Neural cell (in vitro differentiated cells): ENCODE measurements at regions not wholly inside any gene's neighbourhood (a gene's known extent, or its start where the extent isn't known, plus 50 kb on each side); places are given as distances from the start of the nearest gene placed in this dataset.

ENCODE experiments used
- H2AFZ ChIP-seq: fragments of 200-600, 300-800 bp; sonication (generic), shearing (Covaris generic); 2 replicates; pipeline ENCODE4 v1.6.0; 2014; ENCODE audit warnings: low read depth, mild to moderate bottlenecking, antibody characterized with exemption, low read length, moderate library complexity
- H3F3A ChIP-seq: fragments of 200-600 bp; shearing (Covaris generic); 2 replicates; pipeline ENCODE4 v1.6.1; 2016; ENCODE audit warnings: mild to moderate bottlenecking, moderate library complexity, mixed read lengths, antibody characterized with exemption, low read length; ENCODE audit not compliant: insufficient read depth, poor library complexity, severe bottlenecking
- H3K27ac ChIP-seq: fragments of 200-600, 300-800 bp; sonication (generic), shearing (Covaris generic); 2 replicates; pipeline ENCODE4 v1.5.1; 2014; ENCODE audit warnings: mild to moderate bottlenecking, low read length, moderate library complexity
- H3K27me3 ChIP-seq: fragments of 300-800, 200-600 bp; sonication (generic), shearing (Covaris generic); 2 replicates; pipeline ENCODE4 v1.6.0; 2014; ENCODE audit warnings: mild to moderate bottlenecking, low read depth, low read length, moderate library complexity; ENCODE audit not compliant: insufficient read depth
- H3K36me3 ChIP-seq: fragments of 300-800, 200-600 bp; sonication (generic), shearing (Covaris generic); 2 replicates; pipeline ENCODE4 v1.5.1; 2014; ENCODE audit warnings: mild to moderate bottlenecking, antibody characterized with exemption, low read length, moderate library complexity; ENCODE audit not compliant: insufficient read depth
- H3K4me2 ChIP-seq: fragments of 300-800, 200-600 bp; sonication (generic), shearing (Covaris generic); 2 replicates; pipeline ENCODE4 v1.6.0; 2014; ENCODE audit warnings: mild to moderate bottlenecking, low read length
- H3K4me3 ChIP-seq: fragments of 300-800, 200-600 bp; sonication (generic), shearing (Covaris generic); 2 replicates; pipeline ENCODE4 v1.5.1; 2014; ENCODE audit warnings: mild to moderate bottlenecking, low read length, moderate library complexity
- H3K79me2 ChIP-seq: fragments of 200-600 bp; shearing (Covaris generic); replicated peaks from 2 replicates; pipeline ENCODE4 v1.6.0; 2014; ENCODE audit warnings: mild to moderate bottlenecking, low read length, moderate library complexity; ENCODE audit not compliant: insufficient read depth
- H3K9ac ChIP-seq: fragments of 300-800, 200-600 bp; sonication (generic), shearing (Covaris generic); 2 replicates; pipeline ENCODE4 v1.6.1; 2016; ENCODE audit warnings: mild to moderate bottlenecking, low read length, mixed read lengths
- H3K9me2 ChIP-seq: fragments of 200-600 bp; shearing (Covaris generic); 2 replicates; pipeline ENCODE4 v1.6.1; 2016; ENCODE audit warnings: mild to moderate bottlenecking, low read length, mixed read lengths; ENCODE audit not compliant: insufficient read depth
- H3K9me3 ChIP-seq: fragments of 200-600, 300-800 bp; sonication (generic), shearing (Covaris generic); 2 replicates; pipeline ENCODE4 v1.6.1; 2016; ENCODE audit warnings: mild to moderate bottlenecking, mixed run types, low read length, moderate library complexity, mixed read lengths
- H4K20me1 ChIP-seq: fragments of 200-600 bp; shearing (Covaris generic); 2 replicates; pipeline ENCODE4 v1.6.1; 2016; ENCODE audit warnings: mild to moderate bottlenecking, mixed run types; ENCODE audit not compliant: insufficient read depth
- EP300 ChIP-seq: fragments of 450-650 bp; conservative IDR thresholded peaks from 2 replicates; pipeline ENCODE4 v1.6.1; 2014; ENCODE audit warnings: antibody characterized with exemption, mild to moderate bottlenecking, moderate library complexity; ENCODE audit not compliant: poor library complexity, severe bottlenecking
- EZH2 ChIP-seq: fragments of 200-600, 300-800 bp; shearing (Covaris generic), sonication (generic); IDR thresholded peaks from 2 replicates; pipeline ENCODE4 v1.6.1; 2014; ENCODE audit warnings: antibody characterized with exemption, low read length, borderline replicate concordance, mild to moderate bottlenecking; ENCODE audit not compliant: insufficient read depth, poor library complexity, severe bottlenecking
- MXI1 ChIP-seq: fragments of 450-650 bp; conservative IDR thresholded peaks from 2 replicates; pipeline ENCODE4 v1.6.1; 2014; ENCODE audit warnings: antibody characterized with exemption, mild to moderate bottlenecking; ENCODE audit not compliant: poor library complexity, severe bottlenecking
- POLR2AphosphoS5 ChIP-seq: IDR thresholded peaks from 2 replicates; pipeline ENCODE4 v1.6.1; 2012
- RAD21 ChIP-seq: fragments of 450-650 bp; conservative IDR thresholded peaks from 2 replicates; pipeline ENCODE4 v1.6.1; 2014; ENCODE audit warnings: antibody characterized with exemption, mild to moderate bottlenecking, moderate library complexity
- REST ChIP-seq: IDR thresholded peaks from 2 replicates; pipeline ENCODE4 v1.6.1; 2012; ENCODE audit warnings: borderline replicate concordance
- SMC3 ChIP-seq: fragments of 450-650 bp; conservative IDR thresholded peaks from 2 replicates; pipeline ENCODE4 v1.6.1; 2014; ENCODE audit warnings: antibody characterized with exemption, mild to moderate bottlenecking, moderate library complexity; ENCODE audit not compliant: poor library complexity
- TAF1 ChIP-seq: IDR thresholded peaks from 2 replicates; pipeline ENCODE4 v1.6.1; 2012; ENCODE audit warnings: low read depth
- TF ChIP-seq, protein P1 (sequence below): fragments of 450-650 bp; IDR thresholded peaks from 2 replicates; pipeline ENCODE4 v1.5.1; 2014; ENCODE audit warnings: antibody characterized with exemption, mild to moderate bottlenecking, moderate library complexity; ENCODE audit not compliant: poor library complexity, severe bottlenecking

GRCh38 chr20:37590938-37591490, 63.3 kb upstream of the BLCAP start:
- no peak overlapping the region for H3K4me3 ChIP-seq
- no peaks in the 10 kb centered on the region for H3K36me3 ChIP-seq
- H3K9me3 ChIP-seq = no peaks in the 10 kb centered on the region
- no peak overlapping the region for H3K4me2 ChIP-seq
- peak overlapping the region; percentile 19 for H2AFZ ChIP-seq
- H3K9me2 ChIP-seq = no peaks in the 10 kb centered on the region
- TF ChIP-seq POLR2AphosphoS5 (peak; percentile 38), EP300 (peak; percentile 70), SMC3 (no peak)
- no peak overlapping the region for H3K9ac ChIP-seq
- no peaks in the 10 kb centered on the region for H3K79me2 ChIP-seq
- no peaks in the 10 kb centered on the region for H3K27me3 ChIP-seq
- H3F3A ChIP-seq = no peaks in the 10 kb centered on the region
- peak overlapping the region; percentile 13 for H3K27ac ChIP-seq
- H4K20me1 ChIP-seq = no peaks in the 10 kb centered on the region

DNA sequence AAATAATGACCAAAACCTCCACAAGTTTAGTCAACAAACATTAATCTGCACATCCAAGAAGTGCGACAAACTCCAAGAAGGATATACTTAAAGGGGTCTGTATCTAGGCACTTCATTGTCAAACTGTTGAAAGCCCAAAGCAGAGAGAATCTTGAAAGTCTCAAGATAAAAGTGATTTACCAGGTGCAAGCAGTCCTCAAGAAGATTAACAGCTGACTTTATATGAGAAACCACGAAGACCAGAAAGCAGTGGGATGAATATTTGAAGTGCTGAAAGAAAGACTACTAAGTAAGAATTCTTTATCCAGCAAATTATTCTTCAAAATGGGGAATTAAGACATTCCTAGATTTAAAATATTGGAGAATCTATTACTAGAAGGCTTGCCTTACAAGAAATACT, 58.4 kb upstream of the BLCAP start:
- H3K36me3 ChIP-seq = no peaks in the 10 kb centered on the region
- no peaks in the 10 kb centered on the region for H3K79me2 ChIP-seq
- TF ChIP-seq SMC3 (no peak), MXI1 (no peak)
- no peak overlapping the region for H3K4me2 ChIP-seq
- no peaks in the 10 kb centered on the region for H3K9me2 ChIP-seq
- no peak overlapping the region for H2AFZ ChIP-seq
- H3K9me3 ChIP-seq = no peaks in the 10 kb centered on the region
- no peak overlapping the region for H3K4me3 ChIP-seq
- no peak overlapping the region for H3K9ac ChIP-seq
- no peaks in the 10 kb centered on the region for H3F3A ChIP-seq
- H4K20me1 ChIP-seq = no peaks in the 10 kb centered on the region
- H3K27ac ChIP-seq = no peak overlapping the region
- H3K27me3 ChIP-seq = no peaks in the 10 kb centered on the region

DNA sequence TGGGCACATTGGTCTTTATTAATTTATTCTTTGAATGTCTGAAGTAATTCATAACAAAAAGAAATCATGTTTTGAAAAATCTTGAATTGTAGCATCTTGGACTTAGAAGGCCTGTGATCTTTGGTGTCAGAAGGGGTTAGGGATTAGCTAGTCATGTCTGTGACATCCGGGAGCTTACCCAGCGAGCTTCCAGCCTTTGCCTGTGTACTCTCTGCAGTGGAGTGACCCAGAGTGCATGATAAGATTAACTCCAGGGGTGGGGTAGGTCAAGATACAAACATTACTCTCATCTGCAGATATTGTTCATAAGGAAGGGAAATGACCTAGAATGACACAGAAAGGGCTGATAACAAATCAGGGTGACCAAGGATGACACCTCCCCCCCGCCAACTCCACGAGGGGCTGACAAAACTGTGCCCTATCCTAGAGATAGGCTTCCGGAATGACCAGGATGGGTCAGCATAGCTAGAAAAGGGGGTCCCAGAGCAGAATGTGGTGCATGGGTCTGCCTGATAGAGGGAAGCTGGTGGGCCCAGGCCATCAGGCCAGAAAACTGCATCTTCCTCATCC, 56.6 kb upstream of the BLCAP start:
- H3K4me2 ChIP-seq = no peak overlapping the region
- no peak overlapping the region for H3K9ac ChIP-seq
- TF ChIP-seq REST = no peak
- TF ChIP-seq RAD21 = no peak
- TF ChIP-seq MXI1 = no peak
- TF ChIP-seq TAF1 = no peak
- TF ChIP-seq EZH2 = no peak
- no peak for TF ChIP-seq POLR2AphosphoS5
- TF ChIP-seq EP300 = no peak
- TF ChIP-seq SMC3 = no peak
- TF ChIP-seq, protein P1, sequence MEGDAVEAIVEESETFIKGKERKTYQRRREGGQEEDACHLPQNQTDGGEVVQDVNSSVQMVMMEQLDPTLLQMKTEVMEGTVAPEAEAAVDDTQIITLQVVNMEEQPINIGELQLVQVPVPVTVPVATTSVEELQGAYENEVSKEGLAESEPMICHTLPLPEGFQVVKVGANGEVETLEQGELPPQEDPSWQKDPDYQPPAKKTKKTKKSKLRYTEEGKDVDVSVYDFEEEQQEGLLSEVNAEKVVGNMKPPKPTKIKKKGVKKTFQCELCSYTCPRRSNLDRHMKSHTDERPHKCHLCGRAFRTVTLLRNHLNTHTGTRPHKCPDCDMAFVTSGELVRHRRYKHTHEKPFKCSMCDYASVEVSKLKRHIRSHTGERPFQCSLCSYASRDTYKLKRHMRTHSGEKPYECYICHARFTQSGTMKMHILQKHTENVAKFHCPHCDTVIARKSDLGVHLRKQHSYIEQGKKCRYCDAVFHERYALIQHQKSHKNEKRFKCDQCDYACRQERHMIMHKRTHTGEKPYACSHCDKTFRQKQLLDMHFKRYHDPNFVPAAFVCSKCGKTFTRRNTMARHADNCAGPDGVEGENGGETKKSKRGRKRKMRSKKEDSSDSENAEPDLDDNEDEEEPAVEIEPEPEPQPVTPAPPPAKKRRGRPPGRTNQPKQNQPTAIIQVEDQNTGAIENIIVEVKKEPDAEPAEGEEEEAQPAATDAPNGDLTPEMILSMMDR = no peak
- no peak overlapping the region for H3K27ac ChIP-seq
- H3K9me2 ChIP-seq = no peaks in the 10 kb centered on the region
- H3K27me3 ChIP-seq = no peaks in the 10 kb centered on the region
- no peaks in the 10 kb centered on the region for H3K36me3 ChIP-seq
- no peak overlapping the region for H3K4me3 ChIP-seq
- H3K9me3 ChIP-seq = no peaks in the 10 kb centered on the region
- H2AFZ ChIP-seq = no peak overlapping the region
- H4K20me1 ChIP-seq = no peaks in the 10 kb centered on the region
- no peaks in the 10 kb centered on the region for H3K79me2 ChIP-seq
- no peaks in the 10 kb centered on the region for H3F3A ChIP-seq
